PC-9 (cell line): ENCODE measurements at regions not wholly inside any gene's neighbourhood (a gene's known extent, or its start where the extent isn't known, plus 50 kb on each side); places are given as distances from the start of the nearest gene placed in this dataset.

Source experiments
- BruUV-seq: library from RNA; stranded (reverse); fragments of 400-500 nt; replicated peaks from 2 replicates; lab custom pipeline; 2021; lab: Mats Ljungman, UMichigan
- CTCF ChIA-PET: fragments of 300-600 bp; sonication (Branson Sonifier 250); formaldehyde crosslinking; loops from one replicate; lab custom pipeline; 2022; ENCODE audit warnings: antibody characterized with exemption; lab: Charles Lee
- POLR2A ChIA-PET: fragments of 300-600 bp; sonication (Branson Sonifier 250); formaldehyde crosslinking; loops from one replicate; lab custom pipeline; 2022; ENCODE audit warnings: antibody characterized with exemption; ENCODE audit not compliant: unreplicated experiment; lab: Charles Lee
- DNase-seq, 2 experiments: peaks; one replicate each; pipeline versions ENCODE4 v3.0.0 to v3.0.0-alpha.2; 2015 to 2022; ENCODE audit warnings: mixed read lengths in 1 of 2
- H2AFZ ChIP-seq: fragments of 200-600 bp; sonication (generic); 2 replicates; pipeline ENCODE4 v1.8.1; 2017; ENCODE audit warnings: antibody characterized with exemption
- H3F3A ChIP-seq: fragments of 200-600 bp; sonication (generic); 2 replicates; pipeline ENCODE4 v1.8.1; 2017; ENCODE audit warnings: antibody characterized with exemption, mild to moderate bottlenecking, low read depth; ENCODE audit not compliant: insufficient read depth
- H3K27ac ChIP-seq: fragments of 200-600 bp; sonication (generic); 2 replicates; pipeline ENCODE4 v1.6.1; 2016; ENCODE audit warnings: mixed run types
- H3K27me3 ChIP-seq: fragments of 200-600 bp; sonication (generic); 2 replicates; pipeline ENCODE4 v1.6.1; 2016; ENCODE audit warnings: low read depth, mixed run types; ENCODE audit not compliant: insufficient read depth
- H3K36me3 ChIP-seq: fragments of 200-600 bp; sonication (generic); 2 replicates; pipeline ENCODE4 v1.6.1; 2016; ENCODE audit warnings: low read depth, mixed run types
- H3K4me1 ChIP-seq: fragments of 200-600 bp; sonication (generic); replicated peaks from 2 replicates; pipeline ENCODE4 v1.6.1; 2016; ENCODE audit warnings: mixed run types; ENCODE audit not compliant: insufficient read depth
- H3K4me2 ChIP-seq: fragments of 200-600 bp; sonication (generic); 2 replicates; pipeline ENCODE4 v1.6.1; 2017; ENCODE audit warnings: mixed run types
- H3K4me3 ChIP-seq: fragments of 200-600 bp; sonication (generic); 2 replicates; pipeline ENCODE4 v1.6.1; 2016; ENCODE audit warnings: mixed run types
- H3K79me2 ChIP-seq: fragments of 200-600 bp; sonication (generic); 2 replicates; pipeline ENCODE4 v1.6.1; 2017; ENCODE audit warnings: low read depth, mixed run types
- H3K9me2 ChIP-seq: fragments of 200-600 bp; sonication (generic); 2 replicates; pipeline ENCODE4 v1.8.1; 2017; ENCODE audit warnings: mild to moderate bottlenecking; ENCODE audit not compliant: insufficient read depth
- H3K9me3 ChIP-seq: fragments of 200-600 bp; sonication (generic); 2 replicates; pipeline ENCODE4 v1.8.1; 2016; ENCODE audit warnings: low read depth; ENCODE audit not compliant: insufficient read depth
- H4K20me1 ChIP-seq: fragments of 200-600 bp; sonication (generic); 2 replicates; pipeline ENCODE4 v1.8.1; 2017; ENCODE audit not compliant: insufficient read depth
- EZH2 ChIP-seq: fragments of 200-600 bp; sonication (generic); IDR thresholded peaks from 2 replicates; pipeline ENCODE4 v1.8.0; 2017; ENCODE audit warnings: antibody characterized with exemption, low read depth
- intact Hi-C: fragments of 100-400 bp; cut with micrococcal nuclease; formaldehyde crosslinking; loops from one replicate; pipeline ENCODE4 v1.10.0; 2022; ENCODE audit not compliant: unreplicated experiment
- TF ChIP-seq, protein P1 (sequence below): fragments of 200-600 bp; sonication (generic); conservative IDR thresholded peaks from 2 replicates; pipeline ENCODE4 v1.6.1; 2017; ENCODE audit warnings: mixed run types, antibody characterized with exemption, mild to moderate bottlenecking, moderate library complexity

GRCh38 chr18:78704971-78705461 is 274.6 kb upstream of the SALL3 start:
- no TSS peak for BruUV-seq
- H3K9me3 ChIP-seq = no peaks in the 10 kb centered on the region
- POLR2A ChIA-PET = no interaction called here

GRCh38 chr18:78709261-78709809 is 270.3 kb upstream of the SALL3 start:
- Histone ChIP-seq H3K36me3 (no peaks in the 10 kb centered on the region), H3K27ac (no peak overlapping the region), H2AFZ (no peak overlapping the region), H3K4me1 (no peaks in the 10 kb centered on the region), H3K79me2 (no peaks in the 10 kb centered on the region), H3K9me3 (no peaks in the 10 kb centered on the region), H3K4me2 (no peak overlapping the region), H3K4me3 (no peak overlapping the region), H3K27me3 (peaks cover 85% of the 10 kb centered on the region), H3K9me2 (no peaks in the 10 kb centered on the region), H3F3A (no peaks in the 10 kb centered on the region), H4K20me1 (no peaks in the 10 kb centered on the region)
- ChIA-PET CTCF (no interaction called here), POLR2A (no interaction called here)
- TF ChIP-seq EZH2 = no peak
- TF ChIP-seq, protein P1, sequence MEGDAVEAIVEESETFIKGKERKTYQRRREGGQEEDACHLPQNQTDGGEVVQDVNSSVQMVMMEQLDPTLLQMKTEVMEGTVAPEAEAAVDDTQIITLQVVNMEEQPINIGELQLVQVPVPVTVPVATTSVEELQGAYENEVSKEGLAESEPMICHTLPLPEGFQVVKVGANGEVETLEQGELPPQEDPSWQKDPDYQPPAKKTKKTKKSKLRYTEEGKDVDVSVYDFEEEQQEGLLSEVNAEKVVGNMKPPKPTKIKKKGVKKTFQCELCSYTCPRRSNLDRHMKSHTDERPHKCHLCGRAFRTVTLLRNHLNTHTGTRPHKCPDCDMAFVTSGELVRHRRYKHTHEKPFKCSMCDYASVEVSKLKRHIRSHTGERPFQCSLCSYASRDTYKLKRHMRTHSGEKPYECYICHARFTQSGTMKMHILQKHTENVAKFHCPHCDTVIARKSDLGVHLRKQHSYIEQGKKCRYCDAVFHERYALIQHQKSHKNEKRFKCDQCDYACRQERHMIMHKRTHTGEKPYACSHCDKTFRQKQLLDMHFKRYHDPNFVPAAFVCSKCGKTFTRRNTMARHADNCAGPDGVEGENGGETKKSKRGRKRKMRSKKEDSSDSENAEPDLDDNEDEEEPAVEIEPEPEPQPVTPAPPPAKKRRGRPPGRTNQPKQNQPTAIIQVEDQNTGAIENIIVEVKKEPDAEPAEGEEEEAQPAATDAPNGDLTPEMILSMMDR = no peak
- intact Hi-C loops = no loop called here
- no TSS peak for BruUV-seq
- DNase-seq = no peak

More at GRCh38 chr18:78704971-78705461, 274.6 kb upstream of the SALL3 start:
- Histone ChIP-seq H3K27ac (no peak overlapping the region), H3K4me1 (no peaks in the 10 kb centered on the region), H2AFZ (no peak overlapping the region), H3K36me3 (no peaks in the 10 kb centered on the region), H3K27me3 (peaks cover 80% of the 10 kb centered on the region), H3K79me2 (no peaks in the 10 kb centered on the region), H3K4me2 (no peak overlapping the region), H3F3A (no peaks in the 10 kb centered on the region), H4K20me1 (no peaks in the 10 kb centered on the region), H3K4me3 (no peak overlapping the region), H3K9me2 (no peaks in the 10 kb centered on the region)
- intact Hi-C loops = no loop called here
- TF ChIP-seq EZH2 = no peak
- TF ChIP-seq, protein P1 = no peak
- DNase-seq = no peak
- CTCF ChIA-PET = no interaction called here

DNA sequence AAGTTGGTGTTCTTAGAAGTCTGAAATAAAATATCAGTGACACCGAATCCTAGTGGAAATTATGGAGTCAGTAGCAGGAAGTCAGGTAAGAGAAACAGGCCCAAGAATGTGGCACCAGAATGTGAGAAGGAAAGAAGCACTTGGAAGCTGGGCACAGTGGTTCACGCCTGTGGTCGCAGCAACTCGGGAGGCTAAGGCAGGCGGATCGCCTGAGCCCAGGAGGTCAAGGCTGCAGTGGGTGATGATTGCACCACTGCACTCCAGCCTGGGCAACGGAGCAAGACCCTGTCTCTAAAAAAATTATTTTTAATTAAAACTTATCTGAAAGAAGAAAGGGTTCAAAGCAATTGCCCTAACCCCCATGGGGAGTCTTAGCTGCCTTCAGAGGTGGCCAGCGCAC is 268.3 kb upstream of the SALL3 start:
- H3K36me3 ChIP-seq = no peaks in the 10 kb centered on the region
- ChIA-PET POLR2A (no interaction called here), CTCF (no interaction called here)
- no peaks in the 10 kb centered on the region for H3K9me3 ChIP-seq
- no peaks in the 10 kb centered on the region for H3K4me1 ChIP-seq
- no peaks in the 10 kb centered on the region for H3K9me2 ChIP-seq
- TF ChIP-seq, protein P1 = no peak
- no peaks in the 10 kb centered on the region for H3K79me2 ChIP-seq
- H2AFZ ChIP-seq = no peak overlapping the region
- no TSS peak for BruUV-seq
- no peak overlapping the region for H3K4me3 ChIP-seq
- intact Hi-C loops = no loop called here
- no peaks in the 10 kb centered on the region for H3F3A ChIP-seq
- peaks cover 87% of the 10 kb centered on the region for H3K27me3 ChIP-seq
- DNase-seq = no peak
- no peak overlapping the region for H3K27ac ChIP-seq
- H3K4me2 ChIP-seq = no peak overlapping the region
- no peaks in the 10 kb centered on the region; the same call in 1 of the 2 replicates for H4K20me1 ChIP-seq
